ENCODE measurements at regions not wholly inside any gene's neighbourhood (a gene's known extent, or its start where the extent isn't known, plus 50 kb on each side); places are given as distances from the start of the nearest gene placed in this dataset.

DNA sequence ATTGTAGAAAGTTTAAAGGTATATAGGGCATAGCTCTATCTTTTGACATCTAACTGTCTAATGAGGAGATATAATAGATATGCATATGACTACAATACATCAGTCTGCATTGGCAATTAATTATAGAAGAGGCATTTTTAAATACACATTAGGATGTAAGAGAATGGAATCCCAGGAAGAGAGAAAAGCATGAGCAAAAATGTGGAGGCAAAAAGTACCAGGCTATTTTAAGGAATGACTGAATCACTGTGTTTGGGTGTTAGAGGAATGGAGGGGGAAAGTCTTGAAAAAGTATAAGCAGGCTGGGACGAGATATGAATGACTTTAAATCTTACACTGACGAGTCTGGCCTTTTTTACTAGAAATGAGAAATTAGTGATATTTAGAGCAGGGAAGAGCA is 138.4 kb upstream of the ZNF462 start:
- no peak for TF ChIP-seq ZNF274 (IDR thresholded peaks at IDR 0.05; ENCODE audit: low read depth, low read length)
- TF ChIP-seq YY1 (IDR thresholded peaks at IDR 0.05; ENCODE audit: insufficient read depth, insufficient read length) = no peak
- no peak for TF ChIP-seq SUZ12 (IDR thresholded peaks at IDR 0.05; ENCODE audit: extremely low read depth, insufficient read depth, insufficient read length)
